HCT116 (cell line): ENCODE measurements at regions not wholly inside any gene's neighbourhood (a gene's known extent, or its start where the extent isn't known, plus 50 kb on each side); places are given as distances from the start of the nearest gene placed in this dataset.

Experiments
- EZH2 ChIP-seq: fragments of 200-600 bp; sonication (generic); IDR thresholded peaks from 2 replicates; pipeline ENCODE4 v1.6.1; 2017; ENCODE audit warnings: antibody characterized with exemption, mixed run types
- EZH2phosphoT487 ChIP-seq: fragments of 200-600 bp; IDR thresholded peaks from 2 replicates; pipeline ENCODE4 v1.6.1; 2018; ENCODE audit warnings: antibody characterized with exemption, borderline replicate concordance
- POLR2A ChIP-seq: IDR thresholded peaks from 2 replicates; pipeline ENCODE4 v1.7.0; 2011; ENCODE audit warnings: borderline replicate concordance; ENCODE audit not compliant: insufficient read depth, insufficient read length; ENCODE audit errors: extremely low read depth
- POLR2AphosphoS5 ChIP-seq: IDR thresholded peaks from 2 replicates; pipeline ENCODE4 v1.6.1; 2011; ENCODE audit warnings: mild to moderate bottlenecking, low read depth, low read length, moderate library complexity
- RAD21 ChIP-seq: IDR thresholded peaks from 2 replicates; pipeline ENCODE4 v1.6.1; 2012; ENCODE audit warnings: low read depth, mild to moderate bottlenecking
- SRF ChIP-seq: IDR thresholded peaks from 2 replicates; pipeline ENCODE4 v1.6.1; 2012; ENCODE audit warnings: low read depth
- YY1 ChIP-seq: IDR thresholded peaks from 2 replicates; pipeline ENCODE4 v1.6.1; 2011; ENCODE audit warnings: low read length, low read depth, moderate library complexity, mild to moderate bottlenecking; ENCODE audit not compliant: insufficient replicate concordance; ENCODE audit errors: extremely low read depth
- ZNF274 ChIP-seq: fragments of 200-500 bp; sonication (Bioruptor generic); IDR thresholded peaks from 2 replicates; pipeline ENCODE4 v1.6.1; 2014; ENCODE audit warnings: mild to moderate bottlenecking, low read depth, low read length, inconsistent platforms
- TF ChIP-seq, protein P1 (sequence below), 3 experiments: fragments of 200-600 bp in 1 of 3; sonication (generic) in 1 of 3; IDR thresholded peaks in 2 of 3; conservative IDR thresholded peaks in 1 of 3; 2 replicates each; pipeline ENCODE4 v1.5.1; 2012 to 2017; ENCODE audit warnings: low read depth in 2 of 3, low read length in 2 of 3, antibody characterized with exemption in 1 of 3, borderline replicate concordance in 1 of 3, control low read depth in 1 of 3, mild to moderate bottlenecking in 1 of 3, mixed read lengths in 1 of 3, mixed run types in 1 of 3, moderate library complexity in 1 of 3; ENCODE audit not compliant: insufficient read depth in 1 of 3
- TF ChIP-seq, protein P2 (sequence below): IDR thresholded peaks from 2 replicates; pipeline ENCODE4 v1.6.1; 2012
- TF ChIP-seq, protein P3 (sequence below): IDR thresholded peaks from 2 replicates; pipeline ENCODE4 v1.6.1; 2012; ENCODE audit warnings: low read depth

DNA sequence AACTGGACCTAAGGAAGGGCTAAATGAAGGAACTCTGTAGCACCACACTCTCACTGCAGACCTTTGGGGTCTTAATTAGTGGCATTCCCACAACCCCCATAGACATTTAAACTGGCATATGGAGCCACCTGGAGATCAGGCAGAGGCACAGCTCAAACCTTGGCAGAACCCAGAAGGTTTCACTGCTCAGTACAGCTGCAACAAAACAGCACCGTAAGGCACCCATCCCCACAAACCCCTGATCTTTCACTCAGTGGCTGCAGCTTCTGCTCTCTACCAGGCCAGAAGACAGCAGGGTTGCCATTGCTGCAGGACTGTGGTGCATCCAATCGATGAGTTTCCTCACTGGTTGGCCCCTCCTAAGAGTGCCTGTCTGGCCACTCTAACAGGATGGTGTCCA, 361.6 kb upstream of the VRK2 start:
- TF ChIP-seq, protein P1, sequence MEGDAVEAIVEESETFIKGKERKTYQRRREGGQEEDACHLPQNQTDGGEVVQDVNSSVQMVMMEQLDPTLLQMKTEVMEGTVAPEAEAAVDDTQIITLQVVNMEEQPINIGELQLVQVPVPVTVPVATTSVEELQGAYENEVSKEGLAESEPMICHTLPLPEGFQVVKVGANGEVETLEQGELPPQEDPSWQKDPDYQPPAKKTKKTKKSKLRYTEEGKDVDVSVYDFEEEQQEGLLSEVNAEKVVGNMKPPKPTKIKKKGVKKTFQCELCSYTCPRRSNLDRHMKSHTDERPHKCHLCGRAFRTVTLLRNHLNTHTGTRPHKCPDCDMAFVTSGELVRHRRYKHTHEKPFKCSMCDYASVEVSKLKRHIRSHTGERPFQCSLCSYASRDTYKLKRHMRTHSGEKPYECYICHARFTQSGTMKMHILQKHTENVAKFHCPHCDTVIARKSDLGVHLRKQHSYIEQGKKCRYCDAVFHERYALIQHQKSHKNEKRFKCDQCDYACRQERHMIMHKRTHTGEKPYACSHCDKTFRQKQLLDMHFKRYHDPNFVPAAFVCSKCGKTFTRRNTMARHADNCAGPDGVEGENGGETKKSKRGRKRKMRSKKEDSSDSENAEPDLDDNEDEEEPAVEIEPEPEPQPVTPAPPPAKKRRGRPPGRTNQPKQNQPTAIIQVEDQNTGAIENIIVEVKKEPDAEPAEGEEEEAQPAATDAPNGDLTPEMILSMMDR (IDR thresholded peaks at IDR 0.05 in 2 of 3, conservative IDR thresholded peaks at IDR 0.05 in 1 of 3; ENCODE audit: borderline replicate concordance in 1 of 3, insufficient read depth in 1 of 3, low read depth in 2 of 3, low read length in 2 of 3) = no peak
- TF ChIP-seq EZH2phosphoT487 (no peak), ZNF274 (no peak), POLR2A (no peak), POLR2AphosphoS5 (no peak), EZH2 (no peak), YY1 (no peak), RAD21 (no peak), SRF (no peak)
- TF ChIP-seq, protein P2, sequence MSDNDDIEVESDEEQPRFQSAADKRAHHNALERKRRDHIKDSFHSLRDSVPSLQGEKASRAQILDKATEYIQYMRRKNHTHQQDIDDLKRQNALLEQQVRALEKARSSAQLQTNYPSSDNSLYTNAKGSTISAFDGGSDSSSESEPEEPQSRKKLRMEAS = no peak
- TF ChIP-seq, protein P3, sequence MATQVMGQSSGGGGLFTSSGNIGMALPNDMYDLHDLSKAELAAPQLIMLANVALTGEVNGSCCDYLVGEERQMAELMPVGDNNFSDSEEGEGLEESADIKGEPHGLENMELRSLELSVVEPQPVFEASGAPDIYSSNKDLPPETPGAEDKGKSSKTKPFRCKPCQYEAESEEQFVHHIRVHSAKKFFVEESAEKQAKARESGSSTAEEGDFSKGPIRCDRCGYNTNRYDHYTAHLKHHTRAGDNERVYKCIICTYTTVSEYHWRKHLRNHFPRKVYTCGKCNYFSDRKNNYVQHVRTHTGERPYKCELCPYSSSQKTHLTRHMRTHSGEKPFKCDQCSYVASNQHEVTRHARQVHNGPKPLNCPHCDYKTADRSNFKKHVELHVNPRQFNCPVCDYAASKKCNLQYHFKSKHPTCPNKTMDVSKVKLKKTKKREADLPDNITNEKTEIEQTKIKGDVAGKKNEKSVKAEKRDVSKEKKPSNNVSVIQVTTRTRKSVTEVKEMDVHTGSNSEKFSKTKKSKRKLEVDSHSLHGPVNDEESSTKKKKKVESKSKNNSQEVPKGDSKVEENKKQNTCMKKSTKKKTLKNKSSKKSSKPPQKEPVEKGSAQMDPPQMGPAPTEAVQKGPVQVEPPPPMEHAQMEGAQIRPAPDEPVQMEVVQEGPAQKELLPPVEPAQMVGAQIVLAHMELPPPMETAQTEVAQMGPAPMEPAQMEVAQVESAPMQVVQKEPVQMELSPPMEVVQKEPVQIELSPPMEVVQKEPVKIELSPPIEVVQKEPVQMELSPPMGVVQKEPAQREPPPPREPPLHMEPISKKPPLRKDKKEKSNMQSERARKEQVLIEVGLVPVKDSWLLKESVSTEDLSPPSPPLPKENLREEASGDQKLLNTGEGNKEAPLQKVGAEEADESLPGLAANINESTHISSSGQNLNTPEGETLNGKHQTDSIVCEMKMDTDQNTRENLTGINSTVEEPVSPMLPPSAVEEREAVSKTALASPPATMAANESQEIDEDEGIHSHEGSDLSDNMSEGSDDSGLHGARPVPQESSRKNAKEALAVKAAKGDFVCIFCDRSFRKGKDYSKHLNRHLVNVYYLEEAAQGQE = no peak
